ENCODE measurements at regions not wholly inside any gene's neighbourhood (a gene's known extent, or its start where the extent isn't known, plus 50 kb on each side); places are given as distances from the start of the nearest gene placed in this dataset.

- TF ChIP-seq CTCF (IDR thresholded peaks at IDR 0.05) (no peak), POLR2A (IDR thresholded peaks at IDR 0.05) (no peak)
Observed at GRCh38 chr6:21382821-21383449, 210.6 kb upstream of the SOX4 start.
